Liver (tissue), 8 donors: ENCODE measurements at regions not wholly inside any gene's neighbourhood (a gene's known extent, or its start where the extent isn't known, plus 50 kb on each side); places are given as distances from the start of the nearest gene placed in this dataset.

Experiments used
- DNase-seq: peaks from one replicate; pipeline ENCODE4 v3.0.0-alpha.2; 2017; ENCODE audit warnings: low spot score
- H3K27ac ChIP-seq, 2 donors: one replicate each; pipeline ENCODE4 v1.7.0; 2013; ENCODE audit warnings: inconsistent platforms in 2 of 2, low read length in 2 of 2, control low read depth in 1 of 2, low read depth in 1 of 2, mild to moderate bottlenecking in 1 of 2
- H3K27me3 ChIP-seq, 4 donors: one replicate each; pipeline versions ENCODE4 v1.6.1 to v1.7.0; 2013; ENCODE audit warnings: low read length in 3 of 4, inconsistent platforms in 1 of 4, mild to moderate bottlenecking in 1 of 4, moderate library complexity in 1 of 4; ENCODE audit not compliant: control insufficient read depth in 4 of 4, insufficient read depth in 4 of 4
- H3K36me3 ChIP-seq, 4 donors: one replicate each; pipeline versions ENCODE4 v1.6.1 to v1.7.0; 2013; ENCODE audit warnings: low read length in 3 of 4, mild to moderate bottlenecking in 3 of 4, low read depth in 1 of 4, moderate library complexity in 1 of 4; ENCODE audit not compliant: control insufficient read depth in 4 of 4, insufficient read depth in 3 of 4
- H3K4me1 ChIP-seq, 4 donors: one replicate each; pipeline versions ENCODE4 v1.6.1 to v1.7.0; 2013; ENCODE audit warnings: low read length in 3 of 4, mild to moderate bottlenecking in 3 of 4, moderate library complexity in 1 of 4; ENCODE audit not compliant: control insufficient read depth in 4 of 4, insufficient read depth in 4 of 4
- H3K4me3 ChIP-seq, 3 donors: one replicate each; pipeline versions ENCODE4 v1.6.1 to v1.7.0; 2013; ENCODE audit warnings: low read length in 3 of 3, control low read depth in 1 of 3, low read depth in 1 of 3, mild to moderate bottlenecking in 1 of 3
- H3K9ac ChIP-seq, 2 donors: one replicate each; pipeline ENCODE4 v1.7.0; 2013; ENCODE audit warnings: low read length in 2 of 2, mild to moderate bottlenecking in 2 of 2, moderate library complexity in 2 of 2, control low read depth in 1 of 2, low read depth in 1 of 2
- H3K9me3 ChIP-seq, 4 donors: one replicate each; pipeline versions ENCODE4 v1.6.1 to v1.7.0; 2013; ENCODE audit warnings: low read length in 3 of 4; ENCODE audit not compliant: control insufficient read depth in 4 of 4
- ATF3 ChIP-seq: IDR thresholded peaks from 2 replicates; pipeline ENCODE4 v1.6.1; 2016; ENCODE audit warnings: antibody characterized with exemption
- CTCF ChIP-seq: fragments of 150-350 bp; IDR thresholded peaks from 2 replicates; pipeline ENCODE4 v1.5.1; 2017; ENCODE audit warnings: improper control_type of control experiment, low read depth, low read length; ENCODE audit not compliant: missing input control
- EGR1 ChIP-seq, 2 donors: IDR thresholded peaks; 2 replicates each; pipeline ENCODE4 v1.6.1; 2016 to 2018; ENCODE audit warnings: antibody characterized with exemption in 2 of 2, low read depth in 2 of 2
- FOXA1 ChIP-seq: IDR thresholded peaks from 2 replicates; pipeline ENCODE4 v1.6.1; 2016; ENCODE audit warnings: antibody characterized with exemption
- FOXA2 ChIP-seq: IDR thresholded peaks from 2 replicates; pipeline ENCODE4 v1.6.1; 2016; ENCODE audit warnings: antibody characterized with exemption
- GABPA ChIP-seq, 2 donors: IDR thresholded peaks in 1 of 2; conservative IDR thresholded peaks in 1 of 2; 2 replicates each; pipeline ENCODE4 v1.6.1; 2016; ENCODE audit warnings: antibody characterized with exemption in 2 of 2, mild to moderate bottlenecking in 1 of 2, moderate library complexity in 1 of 2
- HNF4A ChIP-seq, 2 donors: conservative IDR thresholded peaks; 2 replicates each; pipeline ENCODE4 v1.6.1; 2016; ENCODE audit warnings: antibody characterized with exemption in 2 of 2, mild to moderate bottlenecking in 2 of 2
- HNF4G ChIP-seq: IDR thresholded peaks from 2 replicates; pipeline ENCODE4 v1.6.1; 2016; ENCODE audit warnings: antibody characterized with exemption
- JUND ChIP-seq, 2 donors: IDR thresholded peaks; 2 replicates each; pipeline ENCODE4 v1.6.1; 2016; ENCODE audit warnings: antibody characterized with exemption in 2 of 2
- MAX ChIP-seq: IDR thresholded peaks from 2 replicates; pipeline ENCODE4 v1.6.1; 2016; ENCODE audit warnings: antibody characterized with exemption
- NR2F2 ChIP-seq: IDR thresholded peaks from 2 replicates; pipeline ENCODE4 v1.6.1; 2016; ENCODE audit warnings: antibody characterized with exemption
- RAD21 ChIP-seq, 2 donors: IDR thresholded peaks; 2 replicates each; pipeline ENCODE4 v1.6.1; 2016; ENCODE audit warnings: antibody characterized with exemption in 2 of 2, mild to moderate bottlenecking in 2 of 2
- REST ChIP-seq: IDR thresholded peaks from 2 replicates; pipeline ENCODE4 v1.6.1; 2016; ENCODE audit warnings: antibody characterized with exemption, mild to moderate bottlenecking
- RXRA ChIP-seq, 2 donors: IDR thresholded peaks; 2 replicates each; pipeline ENCODE4 v1.6.1; 2017 to 2018; ENCODE audit warnings: antibody characterized with exemption in 2 of 2, mild to moderate bottlenecking in 1 of 2
- SP1 ChIP-seq: IDR thresholded peaks from 2 replicates; pipeline ENCODE4 v1.6.1; 2018; ENCODE audit warnings: antibody characterized with exemption, mild to moderate bottlenecking
- TAF1 ChIP-seq: conservative IDR thresholded peaks from 2 replicates; pipeline ENCODE4 v1.6.1; 2016; ENCODE audit warnings: antibody characterized with exemption, mild to moderate bottlenecking
- YY1 ChIP-seq: IDR thresholded peaks from 2 replicates; pipeline ENCODE4 v1.6.1; 2016; ENCODE audit warnings: antibody characterized with exemption, mild to moderate bottlenecking
- ZBTB33 ChIP-seq: IDR thresholded peaks from 2 replicates; pipeline ENCODE4 v1.6.1; 2016; ENCODE audit warnings: antibody characterized with exemption
- WGBS: extraction: QIAGEN DNeasy Blood & Tissue Kit; methylation state at CpG from one replicate; pipeline ENCODE4 v1.1.7; 2013; 5-methylcytosine and 5-hydroxymethylcytosine counted together
- donor health status: healthy.
- donor health status: healthy.
- donor health status: healthy.
- donor health status: healthy.
- donor health status: healthy.

- 95% methylated on average over 5 of the region's 5 CpGs for WGBS
- Histone ChIP-seq H3K27ac (no peak overlapping the region), H3K27me3 (no peaks in the 10 kb centered on the region), H3K4me3 (no peak overlapping the region), H3K9me3 (no peaks in the 10 kb centered on the region), H3K4me1 (peaks cover 0 to 13% (median 12%) of the 10 kb centered on the region in 4 donors), H3K9ac (no peak overlapping the region), H3K36me3 (no peaks in the 10 kb centered on the region)
- DNase-seq, result no peak
- TF ChIP-seq CTCF, result no peak
- TF ChIP-seq HNF4G, result no peak
- TF ChIP-seq REST, result no peak
- no peak for TF ChIP-seq FOXA2
- no peak for TF ChIP-seq GABPA (IDR thresholded peaks at IDR 0.05 in 1 of 2, conservative IDR thresholded peaks at IDR 0.05 in 1 of 2)
- TF ChIP-seq RAD21 (IDR thresholded peaks at IDR 0.05), result no peak
- no peak for TF ChIP-seq JUND (IDR thresholded peaks at IDR 0.05)
- TF ChIP-seq HNF4A (conservative IDR thresholded peaks at IDR 0.05), result no peak
- TF ChIP-seq MAX, result no peak
- no peak for TF ChIP-seq ZBTB33
- no peak for TF ChIP-seq RXRA (IDR thresholded peaks at IDR 0.05)
- no peak for TF ChIP-seq EGR1 (IDR thresholded peaks at IDR 0.05; ENCODE audit: low read depth in 2 of 2)
- no peak for TF ChIP-seq YY1
- no peak for TF ChIP-seq ATF3
- TF ChIP-seq FOXA1, result no peak
- no peak for TF ChIP-seq TAF1
- no peak for TF ChIP-seq NR2F2
- no peak for TF ChIP-seq SP1
Measured at GRCh38 chr1:147811273-147811672, 50.9 kb upstream of the GJA5 start.

- TF ChIP-seq NR2F2, result no peak
- TF ChIP-seq CTCF, result no peak
- no peak for TF ChIP-seq ZBTB33
- no peak for TF ChIP-seq FOXA2
- no peak for TF ChIP-seq ATF3
- no peak for TF ChIP-seq SP1
- WGBS, result 54% methylated on average over 3 of the region's 3 CpGs
- H3K27me3 ChIP-seq, result no peaks in the 10 kb centered on the region
- H3K36me3 ChIP-seq, result no peaks in the 10 kb centered on the region
- H3K4me1 ChIP-seq, result peaks cover 0 to 13% (median 12%) of the 10 kb centered on the region in 4 donors
- H3K27ac ChIP-seq, result no peak overlapping the region
- no peak overlapping the region for H3K4me3 ChIP-seq
- no peaks in the 10 kb centered on the region for H3K9me3 ChIP-seq
- DNase-seq, result no peak
- no peak overlapping the region for H3K9ac ChIP-seq
Measured at GRCh38 chr1:147811751-147812150, 51.3 kb upstream of the GJA5 start.
